ENCODE measurements at regions not wholly inside any gene's neighbourhood (a gene's known extent, or its start where the extent isn't known, plus 50 kb on each side); places are given as distances from the start of the nearest gene placed in this dataset.
A peak's percentile ranks its signal among the peaks of the same experiment; 100 is the strongest.
"Not testable (repeated sequence)": the region's sequence is repeated elsewhere in the genome, so short reads cannot be mapped to it uniquely, and the experiment has no call there.

DNA sequence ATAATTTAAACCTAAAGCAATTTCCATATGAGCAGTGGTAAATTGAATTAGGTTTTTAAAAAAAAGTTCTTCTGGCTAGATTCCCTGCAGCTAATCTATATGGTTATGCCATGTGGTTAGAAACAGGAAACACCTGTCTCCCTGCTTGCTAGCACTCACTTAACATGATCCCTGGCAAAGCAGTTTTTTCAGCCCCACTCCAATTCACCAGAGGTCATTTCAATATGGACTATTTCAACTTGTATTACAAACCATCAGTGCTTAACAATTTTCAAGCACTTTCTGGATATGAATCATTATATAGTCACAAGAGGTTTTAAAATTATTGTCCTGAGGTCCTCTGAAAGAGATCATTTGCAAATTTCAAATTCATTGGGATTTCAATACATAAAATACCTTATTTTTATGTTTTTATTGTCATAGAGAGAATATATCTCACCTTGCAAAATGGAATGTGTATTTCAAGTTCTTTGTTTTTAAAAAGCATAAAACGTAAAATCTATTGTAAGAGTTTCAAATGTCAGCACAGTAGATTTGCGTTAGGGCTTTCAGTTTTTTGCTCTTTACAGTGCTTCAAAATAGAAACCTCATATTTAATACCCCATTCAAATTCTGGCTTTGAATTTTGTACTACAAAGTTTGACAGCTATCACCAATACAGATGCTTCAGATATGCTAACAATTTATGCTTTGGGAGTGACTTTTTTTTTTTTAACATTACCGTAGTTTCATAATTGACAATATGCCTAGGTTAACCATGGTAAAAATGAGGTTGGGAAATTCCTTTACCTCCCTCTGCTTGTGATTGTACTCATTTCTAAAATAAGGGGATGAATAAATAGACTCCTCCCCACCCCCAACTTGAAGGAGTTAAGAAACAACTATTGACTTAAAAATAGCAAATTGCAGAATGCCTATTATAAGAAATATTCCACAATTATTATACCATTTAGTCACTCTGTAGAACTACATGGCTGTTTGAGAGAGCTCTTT, 117.5 kb upstream of the HGF start:
- no peak for DNase-seq

DNA sequence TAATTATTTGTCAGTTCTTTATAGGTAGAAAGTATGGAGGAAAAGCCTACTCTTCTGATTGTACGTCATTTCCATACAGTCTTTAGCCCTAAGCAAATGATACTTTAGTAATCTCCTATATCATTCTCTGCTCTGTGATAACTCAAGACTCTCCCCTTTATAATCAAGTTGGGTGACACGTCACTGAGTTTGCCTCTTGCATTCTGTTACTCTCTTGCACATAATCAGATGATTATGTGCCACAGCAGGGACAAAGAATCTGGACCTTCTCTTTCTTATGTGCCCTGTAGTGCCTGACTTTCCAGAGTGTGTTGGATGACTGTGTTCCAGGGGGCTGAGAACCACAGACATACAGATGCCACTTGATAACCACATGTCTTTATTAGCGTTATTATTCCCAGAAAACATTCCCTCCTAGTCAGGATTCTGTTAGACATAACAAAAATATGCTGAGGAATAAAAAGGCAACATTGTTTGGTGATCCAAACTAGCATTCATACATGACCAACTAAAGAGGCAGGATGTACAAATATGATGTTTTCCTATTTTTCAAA, 116.4 kb upstream of the HGF start:
- DNase-seq = no peak

DNA sequence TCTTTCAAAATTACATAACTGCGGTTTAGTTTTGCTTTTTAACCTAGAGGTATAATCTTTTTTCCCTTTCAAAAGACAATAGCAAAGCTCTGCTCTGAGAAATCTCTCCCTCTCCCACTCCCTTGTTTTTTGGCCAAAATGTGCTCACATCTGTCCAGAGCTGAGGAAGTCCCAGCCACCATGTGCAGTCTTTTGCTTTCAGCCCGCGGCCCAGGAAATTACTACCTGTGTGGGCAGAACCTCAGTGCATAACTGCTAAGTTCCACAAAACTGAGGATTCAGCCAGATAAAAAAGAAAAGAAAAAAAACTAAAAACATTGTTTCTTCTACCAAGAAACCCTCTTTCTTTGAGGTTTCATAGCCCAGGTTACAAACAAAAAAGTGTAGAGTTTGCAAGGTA, 115.0 kb upstream of the HGF start:
- DNase-seq = no peak

DNA sequence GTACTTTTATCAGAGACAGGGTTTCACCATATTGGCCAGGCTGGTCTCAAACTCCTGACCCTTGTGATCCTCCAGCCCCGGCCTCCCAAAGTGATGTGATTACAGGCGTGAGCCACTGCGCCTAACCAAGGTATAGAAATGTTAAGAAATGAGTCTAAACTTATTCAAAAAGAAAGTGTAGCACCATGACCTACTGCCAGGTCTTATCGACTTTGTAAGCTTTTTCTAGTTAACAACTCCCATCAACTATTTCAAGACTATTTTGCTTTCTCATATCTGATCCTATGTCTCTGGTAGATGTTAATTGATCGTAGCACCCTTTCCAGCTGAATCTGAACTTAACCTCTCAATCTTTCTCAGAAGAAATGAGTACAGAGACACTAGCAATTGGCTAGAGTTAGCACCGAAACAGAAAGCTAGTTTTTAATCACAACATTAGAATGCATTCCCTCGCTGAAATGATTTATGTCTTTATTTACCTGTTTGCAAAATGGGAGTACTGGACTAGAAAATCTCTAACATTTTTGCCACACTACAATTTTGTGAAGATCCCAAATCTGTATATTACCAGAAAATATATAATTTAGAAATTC, 114.0 kb upstream of the HGF start:
- DNase-seq = no peak

DNA sequence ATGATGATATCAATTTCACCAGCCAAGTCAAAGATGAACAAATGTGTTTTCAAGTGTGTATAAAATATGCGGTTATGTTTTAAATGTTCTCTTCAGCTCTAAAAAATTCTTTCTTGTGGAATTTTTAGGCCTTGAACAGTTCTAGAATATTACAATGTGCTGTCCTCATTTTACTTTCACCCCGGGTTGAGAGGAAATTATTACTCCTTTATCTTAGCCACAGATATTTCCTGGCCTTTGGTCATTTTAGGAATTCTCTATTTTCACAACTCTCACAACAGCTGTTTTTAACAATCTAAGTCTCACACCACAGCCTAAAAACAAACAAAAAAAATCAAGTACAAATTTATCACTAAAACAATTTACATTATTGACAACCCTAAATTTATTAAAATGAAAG, 112.2 kb upstream of the HGF start:
- DNase-seq = no peak

DNA sequence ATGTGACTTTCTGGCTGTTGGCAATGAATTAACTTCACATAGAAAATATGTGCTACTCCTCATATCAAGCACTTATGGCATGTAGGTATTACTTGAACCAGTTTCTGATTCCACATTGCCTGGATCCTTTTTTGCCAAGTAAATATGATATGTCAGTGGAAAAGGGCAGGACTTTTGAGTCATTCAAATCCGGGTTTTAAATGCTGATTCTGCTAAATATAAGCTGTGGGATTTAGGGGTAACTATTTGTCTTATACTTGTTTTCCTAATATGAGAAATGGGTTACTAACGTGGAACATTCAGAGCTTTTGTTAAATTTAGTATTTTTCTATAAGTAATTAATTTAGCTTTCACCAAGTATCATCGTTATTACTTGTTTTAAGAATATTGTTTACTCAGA, 108.0 kb upstream of the HGF start:
- DNase-seq = no peak

DNA sequence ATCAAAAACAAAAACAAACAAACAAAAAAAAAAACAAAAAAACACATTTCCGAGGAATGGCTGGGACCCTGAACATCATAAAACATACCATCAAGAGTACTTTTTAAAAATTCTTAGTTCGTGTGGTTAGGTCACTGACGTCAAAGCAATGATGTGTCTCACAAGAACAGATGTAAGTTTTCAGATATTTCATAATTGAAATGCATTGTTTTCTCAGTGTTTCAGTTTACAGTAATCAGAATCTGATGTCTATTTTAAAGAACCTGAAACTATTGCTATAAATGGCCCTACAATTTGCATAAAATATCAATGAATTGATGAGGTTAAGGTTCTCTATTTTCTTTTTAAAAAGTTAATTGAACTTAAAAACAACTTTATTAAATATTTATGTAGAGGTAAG, 103.7 kb upstream of the HGF start:
- DNase-seq = no peak

DNA sequence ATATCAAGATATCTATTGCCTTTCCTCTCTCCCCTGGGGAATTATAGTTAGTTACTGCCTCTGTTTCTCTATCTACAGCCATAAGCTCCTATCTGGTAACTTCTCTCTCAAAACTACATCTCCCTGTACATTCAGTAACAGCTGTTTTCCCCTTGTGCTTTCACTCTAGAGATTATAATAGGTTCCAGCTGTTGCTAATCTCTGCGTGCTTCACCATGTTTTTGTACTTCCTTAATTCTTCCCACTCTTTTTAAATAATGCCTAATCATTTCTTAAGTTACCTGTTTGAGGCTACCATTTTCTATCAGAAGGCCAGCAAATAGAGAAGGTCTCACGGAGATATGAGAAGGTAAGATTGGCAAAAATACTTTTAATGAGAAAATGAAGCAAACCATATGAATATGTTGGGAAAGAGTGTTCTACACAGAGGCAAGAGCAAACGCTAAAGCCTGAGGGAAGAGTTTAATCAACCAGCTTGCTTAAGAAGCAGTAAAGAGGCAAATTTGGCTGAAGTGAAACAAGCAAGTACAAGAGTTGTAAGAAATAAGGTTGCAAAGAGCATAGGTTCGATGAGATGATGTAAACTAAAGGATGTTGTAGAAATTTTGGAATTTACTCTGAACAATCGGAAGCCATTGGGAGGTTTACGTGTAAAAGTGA, 101.9 kb upstream of the HGF start:
- DNase-seq = no peak

DNA sequence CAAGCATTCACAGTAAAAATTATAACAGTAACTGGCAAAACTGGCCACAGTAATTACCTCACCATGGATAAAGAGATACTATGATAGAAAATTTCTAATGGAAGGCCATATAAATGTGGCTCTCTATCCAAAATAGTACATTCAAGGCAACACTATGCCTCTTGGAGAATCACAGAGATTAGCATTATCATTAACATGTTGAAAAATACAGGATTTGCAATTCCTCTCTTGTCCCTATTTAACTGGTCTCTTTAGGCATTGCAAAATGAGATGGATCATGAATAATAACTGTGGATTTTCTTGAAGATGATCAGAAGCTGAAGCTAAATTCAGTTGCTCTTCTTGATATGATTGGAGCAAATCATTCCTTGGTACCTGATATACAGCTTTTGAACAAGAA, 100.8 kb upstream of the HGF start:
- DNase-seq = no peak

DNA sequence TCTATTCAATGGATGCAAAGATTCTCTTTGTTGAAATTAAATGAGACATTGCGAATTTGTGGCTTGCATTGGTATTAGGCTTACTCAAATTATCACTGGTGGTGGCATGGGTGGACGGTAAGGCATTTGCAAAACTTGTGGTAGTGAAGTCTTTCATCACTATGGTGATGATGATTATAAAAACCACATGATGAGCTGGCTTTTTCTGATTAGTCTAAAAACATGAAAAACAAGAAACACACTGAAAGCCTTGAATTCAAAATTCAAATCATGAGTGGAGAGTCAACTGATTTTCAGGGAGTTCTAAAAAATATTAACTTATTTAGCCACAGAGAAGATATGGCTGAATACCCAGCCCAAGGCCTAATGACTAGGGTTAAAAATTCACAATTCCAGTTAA, 99.8 kb upstream of the HGF start:
- peak; percentile 47 for DNase-seq

DNA sequence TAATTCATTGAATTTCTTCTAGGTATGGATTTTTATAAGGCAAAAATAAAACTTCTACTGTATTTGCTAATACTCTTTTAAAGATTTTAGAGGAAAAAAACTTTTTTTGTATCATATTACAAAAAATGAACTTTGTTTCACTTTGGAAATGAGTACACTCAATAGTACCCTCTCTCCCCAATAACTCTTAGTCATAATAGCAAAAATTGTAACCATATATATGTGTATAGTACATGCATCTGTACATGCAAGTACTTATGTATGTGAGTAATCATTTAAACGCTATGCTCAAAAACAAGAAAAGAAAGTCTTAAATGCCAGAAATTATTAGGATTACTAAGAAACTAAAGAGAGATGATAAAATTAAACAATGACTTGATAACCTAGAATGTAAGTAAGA, 95.9 kb upstream of the HGF start:
- no peak for DNase-seq

DNA sequence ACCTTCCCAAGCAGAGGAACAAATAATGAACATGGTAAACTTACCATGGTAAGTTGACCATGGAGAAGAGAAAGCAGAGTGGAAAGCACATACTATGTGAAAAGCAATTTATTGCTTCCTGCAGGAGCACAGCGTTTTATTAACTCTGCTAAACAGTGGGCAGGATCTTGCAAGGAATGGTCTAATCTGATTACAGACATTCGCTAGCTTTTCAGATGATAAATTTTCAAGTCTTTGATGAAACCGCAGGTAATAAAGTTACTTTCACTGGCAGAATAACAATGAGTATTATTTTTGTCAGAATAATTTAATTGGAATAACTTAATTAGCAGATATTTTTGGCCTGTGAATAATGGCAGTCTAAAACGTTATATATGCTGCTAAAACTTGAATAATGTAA, 89.6 kb upstream of the HGF start:
- no peak for DNase-seq

DNA sequence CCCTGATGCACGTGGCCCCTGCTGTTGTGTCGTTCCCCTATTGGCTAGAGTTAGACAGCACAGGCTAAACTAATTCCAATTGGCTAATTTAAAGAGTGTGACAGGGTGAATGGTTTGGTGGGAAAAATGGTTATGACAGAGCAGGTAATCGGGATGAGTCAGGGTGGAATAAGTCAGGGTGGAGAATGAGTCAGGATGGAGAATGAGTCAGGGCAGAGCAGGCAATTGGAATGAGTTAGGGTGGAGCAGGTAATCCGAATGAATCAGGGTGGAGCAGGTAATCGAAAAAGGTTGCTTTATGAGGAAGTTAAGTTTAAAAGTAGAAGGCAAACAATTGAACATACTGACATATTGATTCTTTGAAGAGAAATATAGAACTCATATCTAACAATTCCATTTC, 89.0 kb upstream of the HGF start:
- not testable (repeated sequence) for DNase-seq

DNA sequence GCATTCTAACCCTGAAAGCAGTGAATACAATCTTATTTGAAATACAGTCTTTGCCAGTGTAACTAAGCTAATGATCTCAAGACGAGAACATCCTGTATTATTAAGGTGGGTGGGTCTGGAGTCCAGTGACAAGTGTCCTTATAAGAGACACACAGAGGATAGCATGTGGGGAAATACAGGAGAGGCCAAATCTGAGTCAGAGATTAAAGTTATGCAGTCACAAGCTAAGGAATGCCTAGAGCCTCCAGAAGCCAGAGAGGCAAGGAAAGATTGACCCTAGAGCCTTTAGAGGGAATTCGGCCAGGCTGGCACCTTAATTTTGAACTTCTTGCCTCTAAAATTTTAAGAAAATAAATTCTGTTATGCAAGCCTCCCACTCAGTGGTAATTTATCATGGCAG, 87.5 kb upstream of the HGF start:
- DNase-seq = no peak

DNA sequence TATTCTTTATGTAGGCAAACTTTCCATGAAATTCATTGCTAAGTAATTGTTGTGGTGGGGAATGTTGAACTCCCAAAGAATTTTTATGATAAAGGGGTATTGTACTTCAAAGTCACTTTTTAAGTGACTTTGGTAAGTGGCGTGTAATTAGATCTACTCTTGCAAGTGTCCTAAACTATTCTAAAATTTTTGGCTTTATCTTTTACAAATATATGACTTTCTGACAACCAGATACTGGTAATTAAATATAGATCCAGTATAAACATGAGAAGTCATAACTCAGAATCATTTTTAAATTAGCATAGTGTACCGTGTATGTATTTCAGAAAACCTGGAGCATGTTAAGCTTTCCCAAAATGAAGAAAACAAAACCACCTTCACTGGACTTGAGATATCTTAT, 84.7 kb upstream of the HGF start:
- DNase-seq = no peak

DNA sequence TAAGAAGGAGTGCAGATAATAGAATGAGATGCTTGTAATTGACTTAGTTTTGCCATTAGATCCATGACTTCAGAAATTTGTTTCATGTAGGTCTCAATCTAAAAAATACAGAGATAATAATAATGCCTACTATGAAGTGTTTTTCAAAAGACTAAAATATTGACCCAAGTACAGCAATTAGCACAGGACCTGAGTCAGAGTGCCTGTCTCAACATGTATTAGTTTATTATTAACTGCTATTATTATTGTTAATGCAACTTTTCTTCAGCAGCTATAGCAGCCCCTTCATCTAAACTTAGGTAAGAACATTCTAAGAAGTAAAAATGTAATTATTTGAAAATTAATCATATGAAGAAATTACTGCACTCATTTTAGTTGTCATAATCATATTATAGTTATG, 82.9 kb upstream of the HGF start:
- no peak for DNase-seq

DNA sequence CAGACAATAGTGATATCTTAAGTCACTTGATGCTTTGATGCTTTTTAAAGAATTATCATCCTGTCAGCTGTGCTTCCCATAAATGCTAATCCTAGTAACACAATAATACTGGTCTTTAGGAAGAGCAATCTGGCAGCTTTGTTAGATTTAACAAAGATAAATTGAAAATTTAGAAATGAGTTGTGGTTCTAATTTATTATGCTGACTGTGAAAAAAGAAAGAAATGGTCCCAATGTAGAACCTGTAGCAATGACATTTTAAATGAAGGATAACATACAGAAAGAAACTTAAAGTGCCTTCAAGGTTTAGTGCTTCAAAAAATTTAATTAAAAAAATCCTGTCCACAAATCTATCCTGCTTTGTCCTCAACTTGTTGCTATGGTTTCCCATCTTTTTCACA, 81.6 kb upstream of the HGF start:
- no peak for DNase-seq

DNA sequence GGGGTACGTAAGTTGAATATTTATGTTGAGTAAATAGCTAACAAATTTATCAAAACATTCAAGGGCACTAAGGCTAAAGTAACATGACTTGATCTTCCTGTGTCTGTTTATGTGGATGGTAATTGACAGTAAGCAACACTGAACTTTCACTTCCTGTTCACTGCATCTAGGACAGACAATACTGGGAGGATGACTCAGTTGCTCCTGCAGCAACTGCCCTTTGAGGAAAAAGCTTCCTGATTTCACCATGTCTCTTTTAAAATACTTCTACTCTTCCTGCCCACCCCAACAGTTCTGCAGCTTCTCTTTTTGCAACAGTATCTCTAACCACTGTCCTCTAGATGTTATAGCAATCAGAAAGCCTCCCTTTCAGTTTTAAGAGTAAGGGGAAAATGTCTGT, 76.6 kb upstream of the HGF start:
- peak; percentile 51 for DNase-seq

DNA sequence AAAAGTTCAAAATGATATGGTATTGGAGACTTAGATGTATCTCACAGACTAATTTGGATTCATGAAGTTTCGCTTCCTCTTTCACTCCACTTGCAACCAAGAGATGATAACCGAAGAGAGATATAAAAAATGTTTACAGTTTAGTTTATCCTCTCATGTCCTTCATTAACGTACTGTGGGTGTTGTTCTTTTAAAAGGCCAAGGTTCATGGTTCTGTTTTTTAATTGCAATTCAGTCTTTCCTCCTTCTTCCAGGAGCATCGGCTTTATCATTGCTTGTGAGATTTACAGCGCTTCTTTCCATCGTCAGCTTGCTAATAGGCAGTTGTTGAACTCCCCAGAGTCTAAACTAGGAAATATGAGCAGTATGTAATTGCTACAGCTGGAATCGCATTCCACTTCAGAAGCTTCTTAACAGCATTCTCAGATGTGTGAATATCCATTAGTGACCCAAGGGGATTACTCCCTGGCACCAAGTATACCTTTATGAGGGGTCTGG, 75.9 kb upstream of the HGF start:
- DNase-seq = no peak

DNA sequence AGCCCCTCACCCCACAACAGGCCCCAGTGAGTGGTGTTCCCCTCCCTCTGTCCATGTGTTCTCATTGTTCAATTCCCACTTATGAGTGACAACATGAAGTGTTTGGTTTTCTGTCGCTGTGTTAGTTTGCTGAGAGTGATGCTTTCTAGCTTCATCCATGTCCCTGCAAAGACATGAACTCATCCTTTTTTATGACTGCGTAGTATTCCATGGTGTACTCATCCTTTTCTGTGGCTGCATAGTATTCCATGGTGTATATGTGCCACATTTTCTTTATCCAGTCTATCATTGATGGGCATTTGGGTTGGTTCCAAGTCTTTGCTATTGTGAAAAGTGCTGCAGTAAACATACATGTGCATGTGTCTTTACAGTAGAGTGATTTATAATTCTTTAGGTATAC, 73.8 kb upstream of the HGF start:
- not testable (repeated sequence) for DNase-seq

DNA sequence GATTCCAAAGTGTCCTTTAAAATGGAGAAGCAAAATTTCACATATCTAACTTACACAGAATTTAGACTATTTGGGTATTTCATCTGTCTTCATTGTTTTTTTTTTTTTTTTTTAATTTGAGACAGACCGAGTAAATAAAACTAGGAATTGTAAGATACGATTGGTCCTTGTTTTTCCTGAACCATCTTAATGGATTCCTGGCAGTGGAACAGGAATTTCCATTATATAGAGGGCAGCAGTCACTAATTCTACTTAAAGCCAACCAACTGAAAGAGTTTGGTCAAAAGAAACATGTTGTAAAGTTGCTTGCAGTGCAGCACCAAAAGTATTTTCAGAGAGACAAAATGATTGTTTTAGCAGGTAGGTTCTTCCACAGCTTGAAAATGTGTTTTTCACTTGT, 72.5 kb upstream of the HGF start:
- DNase-seq = no peak

DNA sequence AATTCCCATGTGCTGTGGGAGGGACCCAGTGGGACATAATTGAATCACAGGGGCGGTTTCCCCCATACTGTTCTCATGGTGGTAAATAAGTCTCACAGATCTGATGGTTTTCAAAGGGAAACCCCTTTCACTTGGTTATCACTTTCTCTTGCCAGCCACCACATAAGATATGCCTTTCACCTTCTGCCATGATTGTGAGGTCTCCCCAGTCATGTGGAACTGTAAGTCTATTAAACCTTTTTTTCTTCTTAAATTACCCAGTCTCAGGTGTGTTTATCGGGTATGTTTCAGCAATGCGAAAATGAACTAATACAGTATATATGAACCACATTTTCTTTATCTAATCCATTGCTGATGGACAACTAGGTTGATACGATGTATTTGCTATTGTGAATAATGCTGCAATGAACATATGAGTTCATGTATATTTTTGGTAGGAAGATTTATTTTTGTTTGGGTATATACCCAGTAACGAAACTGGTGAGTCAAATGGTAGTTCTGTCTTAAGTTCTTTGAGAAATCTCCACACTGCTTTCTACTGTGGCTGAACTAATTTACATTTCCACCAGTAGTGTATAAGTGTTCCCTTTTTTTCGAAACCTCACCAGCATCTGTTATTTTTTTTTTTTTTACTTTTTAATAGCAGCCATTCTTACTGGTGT, 70.0 kb upstream of the HGF start:
- DNase-seq = no peak

DNA sequence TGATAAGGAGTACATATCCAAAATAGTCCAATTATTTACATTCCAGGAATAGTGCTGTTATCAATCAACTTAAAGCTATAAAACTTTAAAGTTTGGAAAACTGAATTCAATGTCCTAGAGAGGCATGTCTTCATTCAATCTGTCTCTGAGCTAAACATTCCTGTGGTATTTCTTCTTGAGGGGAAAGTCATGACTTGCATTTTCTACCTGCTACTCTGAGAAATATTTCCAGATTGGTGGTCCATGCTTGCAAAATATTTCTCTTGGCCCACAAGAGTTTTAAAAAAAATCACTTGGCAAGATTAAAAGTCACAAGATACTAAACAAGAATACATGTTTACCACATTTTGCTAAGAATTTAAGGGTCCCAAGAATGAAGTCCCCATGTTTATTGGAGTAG, 63.6 kb upstream of the HGF start:
- DNase-seq = peak; percentile 54
